Ascending aorta (tissue), 2 donors: ENCODE measurements at regions not wholly inside any gene's neighbourhood (a gene's known extent, or its start where the extent isn't known, plus 50 kb on each side); places are given as distances from the start of the nearest gene placed in this dataset.
"Not testable (repeated sequence)": the region's sequence is repeated elsewhere in the genome, so short reads cannot be mapped to it uniquely, and the experiment has no call there.

Experiments
- DNase-seq, 2 donors: peaks; one replicate each; pipeline ENCODE4 v3.0.0-alpha.2; 2019; ENCODE audit warnings: low spot score in 2 of 2
- H3K27ac ChIP-seq, 2 donors: fragments of 200-600 bp; sonication (generic); one replicate each; pipeline ENCODE4 v1.5.1; 2016 to 2017; ENCODE audit warnings: mild to moderate bottlenecking in 1 of 2
- H3K27me3 ChIP-seq: fragments of 200-600 bp; sonication (generic); one replicate; pipeline ENCODE4 v1.5.1; 2017
- H3K36me3 ChIP-seq, 2 donors: fragments of 200-600 bp; sonication (generic); one replicate each; pipeline ENCODE4 v1.5.1; 2016
- H3K4me1 ChIP-seq, 2 donors: fragments of 200-600 bp; sonication (generic); one replicate each; pipeline ENCODE4 v1.5.1; 2016 to 2017; ENCODE audit warnings: mild to moderate bottlenecking in 1 of 2
- H3K4me3 ChIP-seq, 2 donors: fragments of 200-600 bp; sonication (generic); one replicate each; pipeline ENCODE4 v1.5.1; 2016 to 2017; ENCODE audit warnings: mild to moderate bottlenecking in 1 of 2
- H3K9me3 ChIP-seq, 2 donors: fragments of 200-600 bp; sonication (generic); one replicate each; pipeline ENCODE4 v1.5.1; 2016
- intact Hi-C: fragments of 100-400 bp; cut with DNase I; formaldehyde crosslinking; loops from one replicate; pipeline ENCODE4 v1.15.1; 2023
- TF ChIP-seq, protein P1 (sequence below), 3 experiments: fragments of 200-600 bp in 2 of 3; fragments of 450-650 bp in 1 of 3; sonication (generic) in 2 of 3; IDR thresholded peaks; one replicate each; pipeline ENCODE4 v1.5.1; 2016 to 2019; ENCODE audit warnings: antibody characterized with exemption in 3 of 3, mild to moderate bottlenecking in 1 of 3, moderate library complexity in 1 of 3

DNA sequence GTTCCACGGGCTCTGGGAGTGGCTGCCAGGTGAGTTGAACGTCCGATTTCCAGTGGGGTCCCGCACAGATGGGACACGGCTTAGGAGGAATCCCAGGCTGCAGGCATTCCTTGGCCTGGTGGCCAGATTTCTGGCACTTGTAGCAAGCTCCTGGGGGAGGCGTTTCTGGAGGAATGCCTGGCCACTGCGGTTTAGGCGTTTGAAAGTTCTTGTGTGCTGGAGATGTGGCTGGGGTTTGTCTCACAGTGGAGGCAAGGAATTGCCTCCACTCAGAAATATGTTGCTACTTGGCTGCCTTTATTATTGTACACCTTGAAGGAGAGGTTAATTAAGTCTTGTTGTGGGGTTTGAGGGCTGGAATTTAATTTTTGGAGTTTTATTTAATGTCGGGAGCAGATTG is 583.3 kb upstream of the MDGA2 start:
- H3K36me3 ChIP-seq, H3K27me3 ChIP-seq, intact Hi-C loops, H3K4me1 ChIP-seq, H3K4me3 ChIP-seq, H3K9me3 ChIP-seq, H3K27ac ChIP-seq, DNase-seq: not testable (repeated sequence)

- H3K9me3 ChIP-seq: no peaks in the 10 kb centered on the region
- H3K4me1 ChIP-seq: no peaks in the 10 kb centered on the region
- H3K36me3 ChIP-seq: no peaks in the 10 kb centered on the region
- TF ChIP-seq, protein P1, sequence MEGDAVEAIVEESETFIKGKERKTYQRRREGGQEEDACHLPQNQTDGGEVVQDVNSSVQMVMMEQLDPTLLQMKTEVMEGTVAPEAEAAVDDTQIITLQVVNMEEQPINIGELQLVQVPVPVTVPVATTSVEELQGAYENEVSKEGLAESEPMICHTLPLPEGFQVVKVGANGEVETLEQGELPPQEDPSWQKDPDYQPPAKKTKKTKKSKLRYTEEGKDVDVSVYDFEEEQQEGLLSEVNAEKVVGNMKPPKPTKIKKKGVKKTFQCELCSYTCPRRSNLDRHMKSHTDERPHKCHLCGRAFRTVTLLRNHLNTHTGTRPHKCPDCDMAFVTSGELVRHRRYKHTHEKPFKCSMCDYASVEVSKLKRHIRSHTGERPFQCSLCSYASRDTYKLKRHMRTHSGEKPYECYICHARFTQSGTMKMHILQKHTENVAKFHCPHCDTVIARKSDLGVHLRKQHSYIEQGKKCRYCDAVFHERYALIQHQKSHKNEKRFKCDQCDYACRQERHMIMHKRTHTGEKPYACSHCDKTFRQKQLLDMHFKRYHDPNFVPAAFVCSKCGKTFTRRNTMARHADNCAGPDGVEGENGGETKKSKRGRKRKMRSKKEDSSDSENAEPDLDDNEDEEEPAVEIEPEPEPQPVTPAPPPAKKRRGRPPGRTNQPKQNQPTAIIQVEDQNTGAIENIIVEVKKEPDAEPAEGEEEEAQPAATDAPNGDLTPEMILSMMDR (IDR thresholded peaks at IDR 0.05): no peak
- no peak overlapping the region for H3K27ac ChIP-seq
- no peak overlapping the region for H3K4me3 ChIP-seq
- no peaks in the 10 kb centered on the region for H3K27me3 ChIP-seq
- intact Hi-C loops: no loop called here
- no peak for DNase-seq
Measured at GRCh38 chr14:48253020-48253419, 577.6 kb upstream of the MDGA2 start.

DNA sequence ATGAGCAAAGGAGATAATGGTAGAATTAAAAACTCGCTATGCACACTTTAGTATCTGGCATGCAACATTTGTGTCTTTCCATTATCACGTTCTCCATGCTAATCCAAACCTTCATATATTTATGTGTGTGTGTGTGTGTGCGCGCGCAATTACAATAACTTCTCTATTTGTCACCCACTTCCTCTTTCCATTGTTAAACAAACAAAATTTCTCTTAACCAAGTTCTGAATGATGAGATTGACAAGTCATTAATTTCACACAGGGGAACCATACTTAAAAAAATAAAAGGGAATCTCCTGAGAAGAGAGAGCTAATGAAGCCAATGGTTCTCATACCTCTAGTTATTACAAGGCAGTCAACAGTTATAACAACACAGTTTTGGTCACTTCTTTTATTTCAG is 575.9 kb upstream of the MDGA2 start:
- no peaks in the 10 kb centered on the region for H3K36me3 ChIP-seq
- no peaks in the 10 kb centered on the region for H3K9me3 ChIP-seq
- no peaks in the 10 kb centered on the region for H3K4me1 ChIP-seq
- DNase-seq: no peak
- no peaks in the 10 kb centered on the region for H3K27me3 ChIP-seq
- no peak overlapping the region for H3K4me3 ChIP-seq
- TF ChIP-seq, protein P1 (IDR thresholded peaks at IDR 0.05): no peak
- H3K27ac ChIP-seq: no peak overlapping the region
- intact Hi-C loops: no loop called here

DNA sequence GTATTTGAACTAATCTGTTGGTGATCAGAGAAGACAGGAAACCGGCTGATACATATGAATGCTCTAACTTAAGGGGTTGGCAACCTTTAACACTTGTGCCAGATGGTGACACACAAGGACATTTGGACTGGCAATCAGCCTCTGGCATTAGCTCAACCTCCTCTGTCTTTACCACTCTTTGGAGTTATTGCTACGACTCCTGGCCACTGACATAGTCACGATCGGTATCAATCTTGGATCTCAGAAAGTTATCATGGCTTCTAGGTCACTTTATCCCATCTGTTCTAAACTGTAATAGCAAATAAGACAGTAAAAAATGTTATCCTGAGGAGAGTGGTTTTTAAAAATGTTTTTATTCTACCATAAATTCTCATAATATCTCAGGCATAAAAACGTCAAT is 575.2 kb upstream of the MDGA2 start:
- Histone ChIP-seq H3K4me1 (no peaks in the 10 kb centered on the region), H3K27ac (no peak overlapping the region), H3K4me3 (no peak overlapping the region), H3K36me3 (no peaks in the 10 kb centered on the region), H3K27me3 (no peaks in the 10 kb centered on the region), H3K9me3 (no peaks in the 10 kb centered on the region)
- intact Hi-C loops: no loop called here
- DNase-seq: no peak
- TF ChIP-seq, protein P1 (IDR thresholded peaks at IDR 0.05): no peak

DNA sequence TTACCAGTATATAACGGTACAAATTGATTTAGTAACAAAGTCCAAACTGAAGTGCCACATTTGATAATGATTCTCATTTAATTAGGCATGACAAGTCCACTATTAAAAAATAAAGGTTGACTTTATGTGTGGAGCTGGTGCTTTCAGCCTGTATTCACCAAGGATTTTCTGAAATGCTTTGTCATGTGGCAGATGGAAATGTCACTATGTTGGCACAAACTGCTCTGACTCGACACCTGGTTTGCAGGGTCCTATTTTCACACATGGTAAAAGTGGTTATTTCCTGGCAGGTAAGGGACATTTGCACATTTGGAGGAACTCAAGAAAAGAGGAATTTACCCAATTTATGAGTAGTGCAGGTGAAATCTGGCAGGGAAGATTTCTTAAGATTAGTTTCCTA is 572.6 kb upstream of the MDGA2 start:
- intact Hi-C loops: no loop called here
- TF ChIP-seq, protein P1 (IDR thresholded peaks at IDR 0.05): no peak
- Histone ChIP-seq H3K4me1 (no peaks in the 10 kb centered on the region), H3K36me3 (no peaks in the 10 kb centered on the region), H3K27ac (no peak overlapping the region), H3K9me3 (no peaks in the 10 kb centered on the region), H3K27me3 (no peaks in the 10 kb centered on the region), H3K4me3 (no peak overlapping the region)
- DNase-seq: no peak

DNA sequence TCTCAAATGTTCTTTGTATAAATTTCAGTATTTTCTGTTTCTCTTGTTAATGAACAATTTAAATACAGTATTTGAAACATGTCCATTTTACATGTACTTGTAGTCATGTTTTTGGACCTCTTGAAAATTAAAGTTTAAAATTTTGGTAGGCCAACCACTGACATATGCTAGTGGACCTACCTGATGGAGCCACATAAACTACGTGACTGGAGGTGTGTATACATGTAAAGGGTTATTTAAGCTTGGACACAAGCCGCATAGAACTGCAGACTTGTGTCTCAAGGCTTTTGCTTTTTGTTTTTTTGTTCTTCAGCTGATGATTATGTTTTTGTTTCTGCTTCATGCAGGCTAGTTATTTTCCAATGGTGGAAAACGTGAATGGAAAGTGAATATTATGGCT is 568.5 kb upstream of the MDGA2 start:
- TF ChIP-seq, protein P1 (IDR thresholded peaks at IDR 0.05): no peak
- Histone ChIP-seq H3K27me3 (no peaks in the 10 kb centered on the region), H3K36me3 (no peaks in the 10 kb centered on the region), H3K9me3 (no peaks in the 10 kb centered on the region), H3K4me1 (no peaks in the 10 kb centered on the region), H3K27ac (no peak overlapping the region), H3K4me3 (no peak overlapping the region)
- no peak for DNase-seq
- intact Hi-C loops: no loop called here
